HCT116 (cell line): ENCODE measurements at regions not wholly inside any gene's neighbourhood (a gene's known extent, or its start where the extent isn't known, plus 50 kb on each side); places are given as distances from the start of the nearest gene placed in this dataset.

ENCODE experiments used
- ATAC-seq: fragments of 200-7000 bp; cut with Tn5 transposase; 2 replicates; pipeline ENCODE4 v1.9.1; 2020; ENCODE audit warnings: mild to moderate bottlenecking, moderate library complexity
- BruUV-seq: library from RNA; stranded (reverse); fragments of 400-500 nt; replicated peaks from 2 replicates; lab custom pipeline; 2021; lab: Mats Ljungman, UMichigan
- CTCF ChIA-PET: fragments of 300-600 bp; sonication (Branson Sonifier 250); formaldehyde crosslinking; loops from one replicate; lab custom pipeline; 2021; ENCODE audit warnings: antibody characterized with exemption; lab: Charles Lee
- POLR2A ChIA-PET: fragments of 300-600, 350-600 bp; sonication (Branson Sonifier 250); formaldehyde crosslinking; loops from one replicate; lab custom pipeline; 2021; ENCODE audit warnings: antibody characterized with exemption; lab: Charles Lee
- RAD21 ChIA-PET, 2 experiments: fragments of 300-600 bp; sonication (Branson Sonifier 250); formaldehyde crosslinking; loops; one replicate each; lab custom pipeline; 2023; ENCODE audit warnings: low total read pairs in 2 of 2; ENCODE audit not compliant: uncharacterized antibody in 2 of 2, unreplicated experiment in 2 of 2, low non-redundant PET in 1 of 2; lab: Charles Lee
- DNase-seq: peaks from one replicate; pipeline ENCODE4 v3.0.0-alpha.2; 2010; ENCODE audit warnings: low read depth, low spot score
- H2AFZ ChIP-seq: fragments of 200-600 bp; shearing (Covaris generic), sonication (generic); 2 replicates; pipeline ENCODE4 v1.6.1; 2017; ENCODE audit warnings: low read depth, mixed run types, mixed read lengths, antibody characterized with exemption, low read length; ENCODE audit not compliant: poor library complexity, severe bottlenecking
- H3K27ac ChIP-seq: 2 replicates; pipeline ENCODE4 v1.5.1; 2012; ENCODE audit warnings: low read depth, low read length
- H3K27me3 ChIP-seq: fragments of 200-600 bp; sonication (generic); 2 replicates; pipeline ENCODE4 v1.6.1; 2016; ENCODE audit warnings: mixed run types, low read length, mixed read lengths; ENCODE audit not compliant: insufficient read depth
- H3K36me3 ChIP-seq, 2 experiments: fragments of 200-500 bp in 1 of 2; fragments of 200-600 bp in 1 of 2; sonication (Bioruptor generic) in 1 of 2; sonication (generic) in 1 of 2; 2 replicates each; pipeline versions ENCODE4 v1.5.1 to v1.6.1; 2014 to 2016; ENCODE audit warnings: low read length in 2 of 2, inconsistent platforms in 1 of 2, mixed read lengths in 1 of 2, mixed run types in 1 of 2; ENCODE audit not compliant: insufficient read depth in 2 of 2, control insufficient read depth in 1 of 2
- H3K4me1 ChIP-seq, 2 experiments: fragments of 200-600 bp in 1 of 2; sonication (generic) in 1 of 2; 2 replicates each; pipeline versions ENCODE4 v1.5.1 to v1.6.1; 2012 to 2017; ENCODE audit warnings: low read length in 2 of 2, inconsistent platforms in 1 of 2, mild to moderate bottlenecking in 1 of 2, mixed read lengths in 1 of 2, mixed run types in 1 of 2, moderate library complexity in 1 of 2; ENCODE audit not compliant: insufficient read depth in 2 of 2, control insufficient read depth in 1 of 2
- H3K4me2 ChIP-seq: fragments of 200-600 bp; sonication (generic); 2 replicates; pipeline ENCODE4 v1.6.1; 2017; ENCODE audit warnings: mixed run types, low read length, mixed read lengths
- H3K4me3 ChIP-seq, 2 experiments: fragments of 200-600 bp in 1 of 2; sonication (generic) in 1 of 2; replicated peaks in 1 of 2; 2 replicates each; pipeline ENCODE4 v1.5.1; 2011 to 2016; ENCODE audit warnings: low read length in 2 of 2, control low read depth in 1 of 2, low read depth in 1 of 2, mild to moderate bottlenecking in 1 of 2, mixed read lengths in 1 of 2, mixed run types in 1 of 2
- H3K79me2 ChIP-seq: fragments of 200-600 bp; sonication (generic); 2 replicates; pipeline ENCODE4 v1.6.1; 2017; ENCODE audit warnings: mild to moderate bottlenecking, mixed run types, low read length, moderate library complexity, mixed read lengths; ENCODE audit not compliant: insufficient read depth
- H3K9ac ChIP-seq: fragments of 200-600 bp; sonication (generic); 2 replicates; pipeline ENCODE4 v1.6.1; 2016; ENCODE audit warnings: low read length, mixed read lengths
- H3K9me2 ChIP-seq: fragments of 200-600 bp; sonication (generic), shearing (Covaris generic); 2 replicates; pipeline ENCODE4 v1.6.1; 2017; ENCODE audit warnings: mixed run types, mild to moderate bottlenecking, moderate library complexity; ENCODE audit not compliant: insufficient read depth
- H3K9me3 ChIP-seq, 2 experiments: fragments of 200-500 bp in 1 of 2; fragments of 200-600 bp in 1 of 2; sonication (Bioruptor generic) in 1 of 2; sonication (generic) in 1 of 2; 2 replicates each; pipeline ENCODE4 v1.6.1; 2014 to 2017; ENCODE audit warnings: low read length in 2 of 2, mixed read lengths in 2 of 2, inconsistent platforms in 1 of 2, low read depth in 1 of 2, mild to moderate bottlenecking in 1 of 2, mixed run types in 1 of 2, moderate library complexity in 1 of 2; ENCODE audit not compliant: control insufficient read depth in 1 of 2, insufficient read depth in 1 of 2
- H4K20me1 ChIP-seq: fragments of 200-600 bp; sonication (generic), shearing (Covaris generic); 2 replicates; pipeline ENCODE4 v1.6.1; 2017; ENCODE audit warnings: mixed run types, mild to moderate bottlenecking, moderate library complexity; ENCODE audit not compliant: insufficient read depth
- ATF3 ChIP-seq: IDR thresholded peaks from 2 replicates; pipeline ENCODE4 v1.6.1; 2012
- CBX3 ChIP-seq: IDR thresholded peaks from 2 replicates; pipeline ENCODE4 v1.6.1; 2012; ENCODE audit warnings: low read depth
- CEBPB ChIP-seq: IDR thresholded peaks from 2 replicates; pipeline ENCODE4 v1.6.1; 2012; ENCODE audit warnings: low read depth
- EGR1 ChIP-seq: IDR thresholded peaks from 2 replicates; pipeline ENCODE4 v1.6.1; 2012; ENCODE audit warnings: low read depth
- ELF1 ChIP-seq: IDR thresholded peaks from 2 replicates; pipeline ENCODE4 v1.6.1; 2012; ENCODE audit warnings: low read depth, borderline replicate concordance
- EZH2phosphoT487 ChIP-seq: fragments of 200-600 bp; IDR thresholded peaks from 2 replicates; pipeline ENCODE4 v1.6.1; 2018; ENCODE audit warnings: antibody characterized with exemption, borderline replicate concordance
- FOSL1 ChIP-seq: IDR thresholded peaks from 2 replicates; pipeline ENCODE4 v1.6.1; 2012; ENCODE audit warnings: low read depth
- POLR2AphosphoS5 ChIP-seq: IDR thresholded peaks from 2 replicates; pipeline ENCODE4 v1.6.1; 2011; ENCODE audit warnings: mild to moderate bottlenecking, low read depth, low read length, moderate library complexity
- RAD21 ChIP-seq: IDR thresholded peaks from 2 replicates; pipeline ENCODE4 v1.6.1; 2012; ENCODE audit warnings: low read depth, mild to moderate bottlenecking
- REST ChIP-seq: IDR thresholded peaks from 2 replicates; pipeline ENCODE4 v1.6.1; 2012; ENCODE audit warnings: low read depth
- SP1 ChIP-seq: IDR thresholded peaks from 2 replicates; pipeline ENCODE4 v1.6.1; 2012; ENCODE audit warnings: low read depth
- SRF ChIP-seq: IDR thresholded peaks from 2 replicates; pipeline ENCODE4 v1.6.1; 2012; ENCODE audit warnings: low read depth
- TCF7L2 ChIP-seq: IDR thresholded peaks from 2 replicates; pipeline ENCODE4 v1.7.0; 2011; ENCODE audit warnings: borderline replicate concordance, inconsistent platforms; ENCODE audit not compliant: insufficient read depth, insufficient read length; ENCODE audit errors: extremely low read depth
- YY1 ChIP-seq: IDR thresholded peaks from 2 replicates; pipeline ENCODE4 v1.6.1; 2011; ENCODE audit warnings: low read length, low read depth, moderate library complexity, mild to moderate bottlenecking; ENCODE audit not compliant: insufficient replicate concordance; ENCODE audit errors: extremely low read depth
- ZBTB33 ChIP-seq: IDR thresholded peaks from 2 replicates; pipeline ENCODE4 v1.6.1; 2011; ENCODE audit warnings: mild to moderate bottlenecking, low read length, moderate library complexity; ENCODE audit not compliant: insufficient replicate concordance; ENCODE audit errors: extremely low read depth
- ZFX ChIP-seq: fragments of 450-650 bp; IDR thresholded peaks from 2 replicates; pipeline ENCODE4 v1.6.1; 2017
- intact Hi-C: fragments of 100-400 bp; cut with micrococcal nuclease; formaldehyde crosslinking; loops from 2 replicates; pipeline ENCODE4 v1.10.0; 2022

GRCh38 chr4:20367446-20367845 is 115.7 kb downstream of the SLIT2 start (continued):
- TF ChIP-seq ZBTB33 (no peak), CBX3 (no peak), ZFX (no peak), YY1 (no peak), SP1 (no peak), EZH2phosphoT487 (no peak), CEBPB (no peak), SRF (no peak)
- TF ChIP-seq, all 23 proteins: peak for 0

GRCh38 chr4:20368926-20369325 is 117.2 kb downstream of the SLIT2 start:
- ATAC-seq, result no peak
- ChIA-PET CTCF (no interaction called here), POLR2A (no interaction called here), RAD21 (no interaction called here)
- no peak overlapping the region for H3K4me2 ChIP-seq
- no peaks in the 10 kb centered on the region; the same call in 1 of the 2 replicates for H4K20me1 ChIP-seq
- H3K4me3 ChIP-seq, result no peak overlapping the region
- no peak overlapping the region for H3K9ac ChIP-seq
- no peak overlapping the region for H3K27ac ChIP-seq
- peaks cover 62% of the 10 kb centered on the region for H3K27me3 ChIP-seq
- H3K9me2 ChIP-seq, result no peaks in the 10 kb centered on the region
- no peak for DNase-seq
- no TSS peak for BruUV-seq
- H3K36me3 ChIP-seq, result no peaks in the 10 kb centered on the region
- no peaks in the 10 kb centered on the region for H3K79me2 ChIP-seq
- intact Hi-C loops, result no loop called here
- no peaks in the 10 kb centered on the region for H3K4me1 ChIP-seq
- no peak for TF ChIP-seq EGR1
- TF ChIP-seq CEBPB, result no peak
- no peak for TF ChIP-seq ZFX
- TF ChIP-seq FOSL1, result no peak
- no peak for TF ChIP-seq ZBTB33
- no peak for TF ChIP-seq SRF
- no peak for TF ChIP-seq POLR2AphosphoS5
- no peak for TF ChIP-seq CBX3
- TF ChIP-seq REST, result no peak
- no peak for TF ChIP-seq YY1
- TF ChIP-seq RAD21, result no peak
- no peak for TF ChIP-seq TCF7L2
- no peak for TF ChIP-seq ATF3
- no peak for TF ChIP-seq ELF1
- H2AFZ ChIP-seq, result no peak overlapping the region
- no peaks in the 10 kb centered on the region for H3K9me3 ChIP-seq
